GM12878 (cell line): ENCODE measurements at regions not wholly inside any gene's neighbourhood (a gene's known extent, or its start where the extent isn't known, plus 50 kb on each side); places are given as distances from the start of the nearest gene placed in this dataset.

Experiments
- ATAC-seq: fragments of 200-7000 bp; cut with Tn5 transposase; 3 replicates; pipeline ENCODE4 v1.9.1; 2020; ENCODE audit warnings: mild to moderate bottlenecking, moderate library complexity
- BruUV-seq: library from RNA; stranded (reverse); fragments of 400-500 nt; replicated peaks from 2 replicates; lab custom pipeline; 2021; lab: Mats Ljungman, UMichigan
- CTCF ChIA-PET: fragments of 300-600 bp; sonication (Branson Sonifier 250); formaldehyde crosslinking; extraction: SDS; loops from one replicate; lab custom pipeline; 2021; ENCODE audit warnings: inconsistent platforms; lab: Yijun Ruan, JAX
- POLR2A ChIA-PET: fragments of 350-600 bp; formaldehyde crosslinking; extraction: SDS; loops from one replicate; lab custom pipeline; 2021; ENCODE audit warnings: inconsistent platforms; lab: Charles Lee
- RAD21 ChIA-PET: fragments of 300-600 bp; sonication (Branson Sonifier 250); formaldehyde crosslinking; loops from one replicate; lab custom pipeline; 2023; ENCODE audit warnings: antibody characterized with exemption; ENCODE audit not compliant: unreplicated experiment; lab: Charles Lee
- SMC1A ChIA-PET: fragments of 300-600 bp; sonication (Branson Sonifier 250); formaldehyde crosslinking; loops from one replicate; lab custom pipeline; 2023; ENCODE audit not compliant: unreplicated experiment, uncharacterized antibody; lab: Charles Lee
- DNase-seq: peaks from one replicate; pipeline ENCODE4 v3.0.0-alpha.2; 2011; ENCODE audit warnings: low read depth, low spot score
- FAIRE-seq: peaks from 3 replicates; lab custom pipeline; 2011; peaks lifted over from hg19 to GRCh38; lab: Jason Lieb, UNC
- H2AFZ ChIP-seq: 2 replicates; pipeline ENCODE4 v1.6.0; 2011; ENCODE audit warnings: low read depth, low read length, control low read depth; ENCODE audit not compliant: control insufficient read depth
- H3K27ac ChIP-seq: 2 replicates; pipeline ENCODE4 v1.5.1; 2011; ENCODE audit warnings: control low read depth; ENCODE audit not compliant: control insufficient read depth, insufficient read depth
- H3K27me3 ChIP-seq, 2 experiments: replicated peaks in 1 of 2; 2 replicates each; pipeline versions ENCODE4 v1.6.0 to v1.6.1; 2011; ENCODE audit warnings: low read length in 1 of 2; ENCODE audit not compliant: control insufficient read depth in 2 of 2, insufficient read depth in 2 of 2
- H3K36me3 ChIP-seq, 2 experiments: 2 replicates each; pipeline ENCODE4 v1.5.1; 2011; ENCODE audit warnings: low read length in 1 of 2; ENCODE audit not compliant: control insufficient read depth in 2 of 2, insufficient read depth in 2 of 2
- H3K4me1 ChIP-seq: 2 replicates; pipeline ENCODE4 v1.6.1; 2011; ENCODE audit warnings: mild to moderate bottlenecking, low read length, moderate library complexity, mixed read lengths; ENCODE audit not compliant: control insufficient read depth, insufficient read depth
- H3K4me2 ChIP-seq: 2 replicates; pipeline ENCODE4 v1.6.0; 2011; ENCODE audit warnings: control low read depth; ENCODE audit not compliant: control insufficient read depth, insufficient read depth
- H3K4me3 ChIP-seq: fragments of 200-600 bp; sonication (generic); 2 replicates; pipeline ENCODE4 v1.5.1; 2016
- H3K79me2 ChIP-seq: 2 replicates; pipeline ENCODE4 v1.6.0; 2011; ENCODE audit warnings: low read length; ENCODE audit not compliant: control insufficient read depth, insufficient read depth
- H3K9ac ChIP-seq: 2 replicates; pipeline ENCODE4 v1.8.0; 2011; ENCODE audit warnings: low read length, control low read depth, mixed read lengths; ENCODE audit not compliant: control insufficient read depth, insufficient read depth
- H3K9me3 ChIP-seq: replicated peaks from 3 replicates; pipeline ENCODE4 v1.5.1; 2011; ENCODE audit warnings: mild to moderate bottlenecking, low read length; ENCODE audit not compliant: control insufficient read depth, insufficient read depth
- H4K20me1 ChIP-seq: 2 replicates; pipeline ENCODE4 v1.6.0; 2011; ENCODE audit not compliant: control insufficient read depth, insufficient read depth
- CHD4 ChIP-seq: fragments of 200-600 bp; sonication (generic); IDR thresholded peaks from 2 replicates; pipeline ENCODE4 v1.6.1; 2016; ENCODE audit warnings: mild to moderate bottlenecking
- ETV6 ChIP-seq, 2 experiments: fragments of 450-650 bp in 1 of 2; IDR thresholded peaks in 1 of 2; conservative IDR thresholded peaks in 1 of 2; 2 replicates each; pipeline ENCODE4 v1.6.1; 2014; ENCODE audit warnings: antibody characterized with exemption in 1 of 2, borderline replicate concordance in 1 of 2, low read depth in 1 of 2, mild to moderate bottlenecking in 1 of 2, moderate library complexity in 1 of 2
- GABPA ChIP-seq: IDR thresholded peaks from 2 replicates; pipeline ENCODE4 v1.6.1; 2014; ENCODE audit warnings: antibody characterized with exemption, low read depth, mild to moderate bottlenecking, inconsistent platforms
- HCFC1 ChIP-seq: fragments of 150-350 bp; IDR thresholded peaks from 2 replicates; pipeline ENCODE4 v1.6.1; 2014; ENCODE audit warnings: low read length
- MYC ChIP-seq: IDR thresholded peaks from 2 replicates; pipeline ENCODE4 v1.6.1; 2011; ENCODE audit warnings: mild to moderate bottlenecking, low read length, moderate library complexity, inconsistent platforms; ENCODE audit not compliant: insufficient read depth, insufficient replicate concordance, insufficient read length, severe bottlenecking
- NRF1 ChIP-seq: conservative IDR thresholded peaks from 2 replicates; pipeline ENCODE4 v1.6.1; 2011; ENCODE audit warnings: mild to moderate bottlenecking, low read depth, low read length, improper control_type of control experiment
- PKNOX1 ChIP-seq: fragments of 450-650 bp; IDR thresholded peaks from 2 replicates; pipeline ENCODE4 v1.6.1; 2016; ENCODE audit warnings: mild to moderate bottlenecking
- RELA ChIP-seq: fragments of 450-650 bp; IDR thresholded peaks from 2 replicates; pipeline ENCODE4 v1.8.0; 2014; ENCODE audit warnings: borderline replicate concordance; ENCODE audit not compliant: partially characterized antibody
- REST ChIP-seq: IDR thresholded peaks from 2 replicates; pipeline ENCODE4 v1.6.1; 2012; ENCODE audit warnings: mild to moderate bottlenecking, low read depth, low read length
- SIN3A ChIP-seq: IDR thresholded peaks from 2 replicates; pipeline ENCODE4 v1.6.1; 2012; ENCODE audit warnings: low read depth, low read length, improper control_type of control experiment
- SIX5 ChIP-seq: IDR thresholded peaks from 2 replicates; pipeline ENCODE4 v1.6.1; 2011; ENCODE audit warnings: mild to moderate bottlenecking, low read depth, low read length, moderate library complexity; ENCODE audit not compliant: severe bottlenecking
- SREBF1 ChIP-seq: IDR thresholded peaks from 2 replicates; pipeline ENCODE4 v1.6.1; 2012; ENCODE audit warnings: mild to moderate bottlenecking, low read length
- SREBF2 ChIP-seq: IDR thresholded peaks from 2 replicates; pipeline ENCODE4 v1.6.1; 2012; ENCODE audit warnings: mild to moderate bottlenecking, low read length
- STAT1 ChIP-seq: fragments of 450-650 bp; conservative IDR thresholded peaks from 2 replicates; pipeline ENCODE4 v1.6.1; 2014; ENCODE audit warnings: antibody characterized with exemption, mild to moderate bottlenecking
- ZBTB33 ChIP-seq: fragments of 450-650 bp; IDR thresholded peaks from 2 replicates; pipeline ENCODE4 v1.6.1; 2017; ENCODE audit warnings: mild to moderate bottlenecking
- in situ Hi-C: fragments of 300-500 bp; cut with MboI; formaldehyde crosslinking; loops from 9 replicates; pipeline ENCODE4 v1.14.3; 2018; ENCODE audit warnings: mixed read lengths
- intact Hi-C: fragments of 100-400 bp; cut with micrococcal nuclease; formaldehyde crosslinking; loops from one replicate; pipeline ENCODE4 v1.14.2; 2022; ENCODE audit not compliant: unreplicated experiment

- no peak for TF ChIP-seq ETV6 (conservative IDR thresholded peaks at IDR 0.05 in 1 of 2, IDR thresholded peaks at IDR 0.05 in 1 of 2; ENCODE audit: borderline replicate concordance in 1 of 2, low read depth in 1 of 2)
- no peak for TF ChIP-seq REST
Measured at GRCh38 chr12:24574538-24574937, 374.4 kb downstream of the BCAT1 start (continued).

- Histone ChIP-seq H4K20me1 (no peaks in the 10 kb centered on the region), H3K4me1 (no peaks in the 10 kb centered on the region), H2AFZ (no peak overlapping the region), H3K79me2 (no peaks in the 10 kb centered on the region), H3K36me3 (no peaks in the 10 kb centered on the region), H3K4me2 (no peak overlapping the region), H3K9me3 (no peaks in the 10 kb centered on the region), H3K27ac (no peak overlapping the region), H3K4me3 (no peak overlapping the region), H3K27me3 (no peaks in the 10 kb centered on the region), H3K9ac (no peak overlapping the region)
- ChIA-PET RAD21 (interaction anchor here (0.6 kb wide), 1 partner anchor 382 kb away, joined by 3 read pairs; no protein-coding TSS in a partner anchor), SMC1A (interaction anchor here (0.8 kb wide), 1 partner anchor 17 kb away, joined by 3 read pairs; no protein-coding TSS in a partner anchor), POLR2A (no interaction called here), CTCF (no interaction called here)
- TF ChIP-seq ZBTB33 (no peak), RELA (no peak), SREBF2 (no peak), CHD4 (no peak), NRF1 (no peak), HCFC1 (no peak), SIN3A (no peak), GABPA (no peak), SIX5 (no peak), PKNOX1 (no peak), SREBF1 (no peak), MYC (no peak), STAT1 (no peak)
- DNase-seq (no peak), ATAC-seq (no peak), FAIRE-seq (no peak)
- BruUV-seq, result no TSS peak
- in situ Hi-C loops, result no loop called here
- intact Hi-C loops, result no loop called here
Measured at GRCh38 chr12:24573621-24574020, 375.3 kb downstream of the BCAT1 start.
